ENCODE measurements at regions not wholly inside any gene's neighbourhood (a gene's known extent, or its start where the extent isn't known, plus 50 kb on each side); places are given as distances from the start of the nearest gene placed in this dataset.

DNA sequence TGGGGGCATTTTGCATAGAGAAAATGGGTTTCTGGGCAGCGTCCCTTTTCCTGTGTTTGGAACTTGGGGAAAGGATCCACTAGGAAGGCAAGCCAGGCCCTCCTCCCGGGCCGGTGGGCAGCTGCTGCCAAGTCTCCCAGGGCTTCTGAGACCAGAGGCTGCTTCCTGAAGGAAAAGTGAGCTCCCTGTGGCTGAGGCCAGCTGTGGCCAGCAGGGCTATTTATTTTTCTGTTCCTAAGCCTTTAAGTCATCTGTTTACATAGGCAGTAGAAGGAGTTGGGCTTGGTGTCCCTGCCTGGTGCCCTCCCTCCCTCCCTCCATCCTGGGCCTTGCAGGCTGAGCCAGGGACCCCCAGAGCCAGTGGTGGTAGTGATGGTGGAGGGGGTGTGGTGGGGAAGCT, 70.5 kb upstream of the COL13A1 start:
- Histone ChIP-seq H3K4me1 (peaks cover 43% of the 10 kb centered on the region), H3K27ac (no peak overlapping the region), H3K4me3 (no peak overlapping the region), H3K9me3 (no peaks in the 10 kb centered on the region), H3K27me3 (no peaks in the 10 kb centered on the region), H3K36me3 (no peaks in the 10 kb centered on the region)
- 78% methylated on average over 3 of the region's 3 CpGs for WGBS
- no peak for DNase-seq (ENCODE audit: low spot score in 2 of 2)
- TF ChIP-seq, protein P1, sequence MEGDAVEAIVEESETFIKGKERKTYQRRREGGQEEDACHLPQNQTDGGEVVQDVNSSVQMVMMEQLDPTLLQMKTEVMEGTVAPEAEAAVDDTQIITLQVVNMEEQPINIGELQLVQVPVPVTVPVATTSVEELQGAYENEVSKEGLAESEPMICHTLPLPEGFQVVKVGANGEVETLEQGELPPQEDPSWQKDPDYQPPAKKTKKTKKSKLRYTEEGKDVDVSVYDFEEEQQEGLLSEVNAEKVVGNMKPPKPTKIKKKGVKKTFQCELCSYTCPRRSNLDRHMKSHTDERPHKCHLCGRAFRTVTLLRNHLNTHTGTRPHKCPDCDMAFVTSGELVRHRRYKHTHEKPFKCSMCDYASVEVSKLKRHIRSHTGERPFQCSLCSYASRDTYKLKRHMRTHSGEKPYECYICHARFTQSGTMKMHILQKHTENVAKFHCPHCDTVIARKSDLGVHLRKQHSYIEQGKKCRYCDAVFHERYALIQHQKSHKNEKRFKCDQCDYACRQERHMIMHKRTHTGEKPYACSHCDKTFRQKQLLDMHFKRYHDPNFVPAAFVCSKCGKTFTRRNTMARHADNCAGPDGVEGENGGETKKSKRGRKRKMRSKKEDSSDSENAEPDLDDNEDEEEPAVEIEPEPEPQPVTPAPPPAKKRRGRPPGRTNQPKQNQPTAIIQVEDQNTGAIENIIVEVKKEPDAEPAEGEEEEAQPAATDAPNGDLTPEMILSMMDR (IDR thresholded peaks at IDR 0.05), result no peak
- TF ChIP-seq POLR2AphosphoS5 (IDR thresholded peaks at IDR 0.05) (no peak), POLR2A (IDR thresholded peaks at IDR 0.05) (no peak), EP300 (IDR thresholded peaks at IDR 0.05) (no peak)

DNA sequence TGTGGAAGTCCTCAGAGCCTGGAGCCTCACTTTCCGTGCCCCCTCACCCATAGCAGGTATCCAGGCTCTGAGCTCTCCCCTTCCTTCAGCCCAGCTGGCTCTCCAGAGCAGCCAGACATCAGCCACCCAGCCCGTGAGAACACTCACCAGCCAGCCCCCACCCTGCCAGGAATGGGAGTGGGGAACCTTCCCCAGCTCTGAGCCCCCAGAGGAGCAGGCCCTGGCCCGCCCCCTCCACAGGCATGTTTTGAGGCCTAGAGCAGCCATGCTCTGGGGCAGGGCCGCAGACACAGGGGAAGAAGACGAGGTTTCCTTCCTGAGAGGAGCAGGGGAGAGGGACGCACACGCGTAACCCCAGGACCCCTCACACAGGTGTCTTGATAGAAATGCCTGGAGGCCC, 70.0 kb upstream of the COL13A1 start:
- Histone ChIP-seq H3K9me3 (no peaks in the 10 kb centered on the region), H3K36me3 (no peaks in the 10 kb centered on the region), H3K27me3 (no peaks in the 10 kb centered on the region), H3K27ac (no peak overlapping the region), H3K4me1 (peaks cover 43% of the 10 kb centered on the region), H3K4me3 (no peak overlapping the region)
- WGBS, result 88% methylated on average over 6 of the region's 8 CpGs
- no peak for TF ChIP-seq POLR2A (IDR thresholded peaks at IDR 0.05)
- TF ChIP-seq POLR2AphosphoS5 (IDR thresholded peaks at IDR 0.05), result no peak
- no peak for TF ChIP-seq EP300 (IDR thresholded peaks at IDR 0.05)
- TF ChIP-seq, protein P1 (IDR thresholded peaks at IDR 0.05), result no peak
- DNase-seq (ENCODE audit: low spot score in 2 of 2), result no peak

DNA sequence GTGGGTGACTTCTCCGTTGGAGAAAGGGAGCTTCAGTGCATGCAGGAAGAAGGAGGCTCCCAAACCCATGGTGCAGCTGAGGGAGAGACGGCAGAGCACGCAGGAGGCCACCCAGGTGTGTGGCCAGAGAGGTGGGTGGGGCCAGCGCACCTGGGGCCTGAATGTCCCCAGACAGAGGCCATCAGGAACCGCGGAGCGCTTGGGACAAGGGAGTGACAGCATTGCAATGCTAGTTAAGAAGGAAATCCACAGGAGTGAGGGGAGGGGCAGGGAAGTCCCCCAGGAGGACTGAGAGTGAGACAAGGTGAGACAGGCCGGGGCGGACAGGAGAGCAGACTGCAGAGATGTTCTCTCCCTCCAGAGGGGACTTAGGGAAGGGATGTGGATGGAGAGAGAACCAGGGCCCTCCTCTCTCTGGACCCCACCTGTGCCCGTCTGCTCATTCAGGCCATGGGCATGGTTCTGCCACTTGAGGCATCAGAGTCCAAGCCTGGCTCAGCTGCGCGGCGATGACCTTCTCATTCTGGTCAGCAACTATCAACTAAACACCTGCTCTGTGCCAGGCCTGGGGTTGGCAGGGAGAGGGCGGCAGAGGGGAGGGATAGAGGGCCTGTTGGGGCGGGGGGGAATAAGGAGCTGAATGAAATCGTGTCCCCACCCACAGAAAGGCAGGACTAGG, 69.4 kb upstream of the COL13A1 start:
- no peaks in the 10 kb centered on the region for H3K9me3 ChIP-seq
- H3K27ac ChIP-seq, result no peak overlapping the region
- no peak for DNase-seq (ENCODE audit: low spot score in 2 of 2)
- no peak overlapping the region for H3K4me3 ChIP-seq
- 92% methylated on average over 16 of the region's 16 CpGs for WGBS
- no peak for TF ChIP-seq POLR2A (IDR thresholded peaks at IDR 0.05)
- no peak for TF ChIP-seq POLR2AphosphoS5 (IDR thresholded peaks at IDR 0.05)
- no peak for TF ChIP-seq EP300 (IDR thresholded peaks at IDR 0.05)
- TF ChIP-seq, protein P1 (IDR thresholded peaks at IDR 0.05), result no peak
- peaks cover 43% of the 10 kb centered on the region for H3K4me1 ChIP-seq
- H3K36me3 ChIP-seq, result no peaks in the 10 kb centered on the region
- no peaks in the 10 kb centered on the region for H3K27me3 ChIP-seq

DNA sequence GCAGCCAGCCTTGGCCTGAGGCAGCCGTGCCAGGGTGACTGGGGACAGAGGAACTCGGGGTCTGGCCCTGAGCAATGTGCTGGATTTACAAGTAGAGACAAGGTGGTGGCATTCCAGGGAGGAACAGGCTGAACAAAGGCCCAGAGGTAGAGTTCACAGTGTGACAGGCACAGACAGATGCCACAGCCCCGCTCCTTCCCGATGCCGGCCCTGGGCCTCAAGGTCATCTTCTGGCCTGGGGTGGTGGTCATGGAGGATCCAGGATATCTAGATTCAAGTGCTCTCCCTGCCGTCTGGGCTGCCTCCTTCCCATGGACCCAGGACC, 68.9 kb upstream of the COL13A1 start:
- Histone ChIP-seq H3K4me3 (no peak overlapping the region), H3K9me3 (no peaks in the 10 kb centered on the region), H3K4me1 (peaks cover 38% of the 10 kb centered on the region), H3K36me3 (no peaks in the 10 kb centered on the region), H3K27me3 (no peaks in the 10 kb centered on the region), H3K27ac (no peak overlapping the region)
- WGBS, result 59% methylated on average over 6 of the region's 6 CpGs
- TF ChIP-seq, protein P1 (IDR thresholded peaks at IDR 0.05), result no peak
- TF ChIP-seq EP300 (IDR thresholded peaks at IDR 0.05), result no peak
- no peak for TF ChIP-seq POLR2A (IDR thresholded peaks at IDR 0.05)
- no peak for TF ChIP-seq POLR2AphosphoS5 (IDR thresholded peaks at IDR 0.05)
- DNase-seq (ENCODE audit: low spot score in 2 of 2), result no peak

DNA sequence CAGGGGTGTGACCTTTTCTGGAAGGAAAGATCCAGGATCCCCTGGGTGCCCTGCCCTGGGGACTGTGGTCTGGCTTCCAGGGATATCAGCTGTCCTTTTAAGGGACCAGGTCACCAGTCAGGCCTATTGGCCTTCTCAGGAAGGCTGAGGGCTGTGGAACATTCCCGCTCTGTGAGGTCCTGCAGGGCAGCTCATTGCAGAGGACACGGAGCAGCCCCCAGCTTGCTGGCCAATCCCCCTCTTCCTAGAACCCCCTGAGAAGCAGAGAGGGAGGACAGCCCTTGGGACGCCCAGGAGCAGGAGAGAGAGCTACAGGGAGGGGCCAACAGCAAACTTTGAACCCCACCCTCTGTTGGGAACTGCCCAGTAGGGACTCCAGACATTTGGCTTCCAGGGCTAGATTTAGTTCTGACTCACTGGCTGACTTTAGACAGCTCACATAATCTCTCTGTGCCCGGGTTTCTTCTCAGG, 67.9 kb upstream of the COL13A1 start:
- peaks cover 28% of the 10 kb centered on the region for H3K4me1 ChIP-seq
- H3K27me3 ChIP-seq, result no peaks in the 10 kb centered on the region
- no peak overlapping the region for H3K27ac ChIP-seq
- no peaks in the 10 kb centered on the region for H3K9me3 ChIP-seq
- no peak for DNase-seq (ENCODE audit: low spot score in 2 of 2)
- H3K4me3 ChIP-seq, result no peak overlapping the region
- no peak for TF ChIP-seq POLR2AphosphoS5 (IDR thresholded peaks at IDR 0.05)
- TF ChIP-seq POLR2A (IDR thresholded peaks at IDR 0.05), result no peak
- no peak for TF ChIP-seq EP300 (IDR thresholded peaks at IDR 0.05)
- TF ChIP-seq, protein P1 (IDR thresholded peaks at IDR 0.05), result no peak
- H3K36me3 ChIP-seq, result no peaks in the 10 kb centered on the region
- WGBS, result 54% methylated on average over 4 of the region's 4 CpGs
